Activated CD8-positive, alpha-beta T cell treated with anti-CD3 and anti-CD28 coated beads for 36 hours (primary cell): ENCODE measurements at regions not wholly inside any gene's neighbourhood (a gene's known extent, or its start where the extent isn't known, plus 50 kb on each side); places are given as distances from the start of the nearest gene placed in this dataset.
A peak's percentile ranks its signal among the peaks of the same experiment; 100 is the strongest.

Experiments
- ATAC-seq: fragments of 200-7000 bp; cut with Tn5 transposase; one replicate; pipeline ENCODE4 v1.10.0; 2021; ENCODE audit warnings: mild to moderate bottlenecking, moderate library complexity
- CTCF ChIA-PET: fragments of 350-600 bp; sonication (Branson Sonifier 250); formaldehyde crosslinking; loops from one replicate; lab custom pipeline; 2021; ENCODE audit warnings: antibody characterized with exemption; lab: Charles Lee
- POLR2A ChIA-PET: fragments of 350-600 bp; sonication (Branson Sonifier 250); formaldehyde crosslinking; loops from one replicate; lab custom pipeline; 2021; ENCODE audit warnings: antibody characterized with exemption; lab: Charles Lee
- DNase-seq: peaks from one replicate; pipeline ENCODE4 v3.0.0-alpha.2; 2020
- H3K27ac Mint-ChIP-seq: one replicate; pipeline ENCODE4 v1.8.0; 2021; ENCODE audit warnings: mild to moderate bottlenecking, mixed read lengths
- H3K27me3 Mint-ChIP-seq: one replicate; pipeline ENCODE4 v1.8.0; 2021; ENCODE audit warnings: mixed read lengths
- H3K36me3 Mint-ChIP-seq: one replicate; pipeline ENCODE4 v1.8.0; 2021; ENCODE audit warnings: low read depth, mixed read lengths
- H3K4me1 Mint-ChIP-seq: one replicate; pipeline ENCODE4 v1.8.0; 2021; ENCODE audit warnings: low read depth, mixed read lengths
- H3K4me3 Mint-ChIP-seq: one replicate; pipeline ENCODE4 v1.8.0; 2021; ENCODE audit warnings: mild to moderate bottlenecking, moderate library complexity, mixed read lengths
- H3K9me3 Mint-ChIP-seq: one replicate; pipeline ENCODE4 v1.8.0; 2021; ENCODE audit warnings: mixed read lengths
- CTCF ChIP-seq: fragments of 200-600 bp; IDR thresholded peaks from one replicate; pipeline ENCODE4 v1.8.0; 2022; ENCODE audit warnings: antibody characterized with exemption, mild to moderate bottlenecking
- intact Hi-C: fragments of 100-400 bp; cut with micrococcal nuclease; formaldehyde crosslinking; loops from one replicate; pipeline ENCODE4 v1.10.0; 2022

GRCh38 chr10:128461991-128462390 lies 335.8 kb upstream of the MKI67 start:
- Mint-ChIP-seq H3K27me3 (no peaks in the 10 kb centered on the region), H3K36me3 (no peaks in the 10 kb centered on the region), H3K9me3 (no peaks in the 10 kb centered on the region), H3K4me1 (no peaks in the 10 kb centered on the region), H3K4me3 (no peak overlapping the region), H3K27ac (no peak overlapping the region)
- no peak for TF ChIP-seq CTCF
- ChIA-PET CTCF (no interaction called here), POLR2A (no interaction called here)
- intact Hi-C loops, result no loop called here
- DNase-seq, result no peak
- no peak for ATAC-seq

GRCh38 chr10:128462844-128463243 lies 336.6 kb upstream of the MKI67 start:
- Mint-ChIP-seq H3K27ac (no peak overlapping the region), H3K4me3 (no peak overlapping the region), H3K9me3 (no peaks in the 10 kb centered on the region), H3K4me1 (no peaks in the 10 kb centered on the region), H3K36me3 (no peaks in the 10 kb centered on the region), H3K27me3 (no peaks in the 10 kb centered on the region)
- ATAC-seq, result no peak
- ChIA-PET POLR2A (no interaction called here), CTCF (no interaction called here)
- intact Hi-C loops, result no loop called here
- no peak for DNase-seq
- TF ChIP-seq CTCF, result no peak

- TF ChIP-seq CTCF, result no peak
- Mint-ChIP-seq H3K36me3 (no peaks in the 10 kb centered on the region), H3K27ac (no peak overlapping the region), H3K4me3 (no peak overlapping the region), H3K4me1 (no peaks in the 10 kb centered on the region), H3K9me3 (no peaks in the 10 kb centered on the region), H3K27me3 (no peaks in the 10 kb centered on the region)
- POLR2A ChIA-PET, result no interaction called here
- intact Hi-C loops, result no loop called here
- CTCF ChIA-PET, result no interaction called here
- ATAC-seq, result peak; percentile 17
- peak; percentile 8 for DNase-seq
These were observed 338.0 kb upstream of the MKI67 start for GRCh38 chr10:128463991-128464760.

- no peak for ATAC-seq
- CTCF ChIA-PET, result no interaction called here
- Mint-ChIP-seq H3K4me1 (no peaks in the 10 kb centered on the region), H3K9me3 (no peaks in the 10 kb centered on the region), H3K36me3 (no peaks in the 10 kb centered on the region), H3K27me3 (no peaks in the 10 kb centered on the region), H3K27ac (no peak overlapping the region), H3K4me3 (no peak overlapping the region)
- intact Hi-C loops, result no loop called here
- no peak for DNase-seq
- POLR2A ChIA-PET, result no interaction called here
- no peak for TF ChIP-seq CTCF
These were observed 339.5 kb upstream of the MKI67 start for GRCh38 chr10:128465697-128466096.

- Mint-ChIP-seq H3K4me3 (no peak overlapping the region), H3K4me1 (no peaks in the 10 kb centered on the region), H3K27me3 (no peaks in the 10 kb centered on the region), H3K36me3 (no peaks in the 10 kb centered on the region), H3K27ac (no peak overlapping the region), H3K9me3 (no peaks in the 10 kb centered on the region)
- intact Hi-C loops, result no loop called here
- ATAC-seq (no peak), DNase-seq (no peak)
- CTCF ChIA-PET, result no interaction called here
- POLR2A ChIA-PET, result no interaction called here
- no peak for TF ChIP-seq CTCF
These were observed 340.7 kb upstream of the MKI67 start for GRCh38 chr10:128466831-128467371.
